Activated T-helper 2 cell treated with anti-CD3 and anti-CD28 coated beads, Interferon-gamma antibody, Interleukin-2, Interleukin-4, amounts not matched to agents 10 μg/mL and 5 μg/mL and 100 μg/mL, durations not matched to agents 14 hours and 24 hours and 36 hours (primary cell): ENCODE measurements at regions not wholly inside any gene's neighbourhood (a gene's known extent, or its start where the extent isn't known, plus 50 kb on each side); places are given as distances from the start of the nearest gene placed in this dataset.
"Not testable (repeated sequence)": the region's sequence is repeated elsewhere in the genome, so short reads cannot be mapped to it uniquely, and the experiment has no call there.

ENCODE experiments used
- DNase-seq: peaks from one replicate; pipeline ENCODE4 v3.0.0; 2021; ENCODE audit warnings: low spot score
- H3K27ac Mint-ChIP-seq: one replicate; pipeline ENCODE4 v1.8.0; 2021; ENCODE audit warnings: mixed read lengths
- H3K27me3 Mint-ChIP-seq: one replicate; pipeline ENCODE4 v1.8.0; 2021; ENCODE audit warnings: low read depth, mixed read lengths
- H3K36me3 Mint-ChIP-seq: one replicate; pipeline ENCODE4 v1.8.0; 2021; ENCODE audit warnings: low read depth, mixed read lengths
- H3K4me1 Mint-ChIP-seq: one replicate; pipeline ENCODE4 v1.8.0; 2021; ENCODE audit warnings: low read depth, mixed read lengths
- H3K4me3 Mint-ChIP-seq: one replicate; pipeline ENCODE4 v1.8.0; 2021; ENCODE audit warnings: low read depth, mild to moderate bottlenecking, moderate library complexity, mixed read lengths
- H3K9me3 Mint-ChIP-seq: one replicate; pipeline ENCODE4 v1.8.0; 2021; ENCODE audit warnings: mixed read lengths
- intact Hi-C: fragments of 100-400 bp; cut with micrococcal nuclease; formaldehyde crosslinking; loops from one replicate; pipeline ENCODE4 v1.15.1; 2023

- Mint-ChIP-seq H3K36me3 (no peaks in the 10 kb centered on the region), H3K27ac (no peak overlapping the region), H3K9me3 (peaks cover 11% of the 10 kb centered on the region), H3K4me3 (no peak overlapping the region), H3K27me3 (no peaks in the 10 kb centered on the region), H3K4me1 (no peaks in the 10 kb centered on the region)
- intact Hi-C loops, result no loop called here
- DNase-seq, result no peak
Measured at GRCh38 chr3:21909096-21909495, 158.1 kb upstream of the ZNF385D start.

DNA sequence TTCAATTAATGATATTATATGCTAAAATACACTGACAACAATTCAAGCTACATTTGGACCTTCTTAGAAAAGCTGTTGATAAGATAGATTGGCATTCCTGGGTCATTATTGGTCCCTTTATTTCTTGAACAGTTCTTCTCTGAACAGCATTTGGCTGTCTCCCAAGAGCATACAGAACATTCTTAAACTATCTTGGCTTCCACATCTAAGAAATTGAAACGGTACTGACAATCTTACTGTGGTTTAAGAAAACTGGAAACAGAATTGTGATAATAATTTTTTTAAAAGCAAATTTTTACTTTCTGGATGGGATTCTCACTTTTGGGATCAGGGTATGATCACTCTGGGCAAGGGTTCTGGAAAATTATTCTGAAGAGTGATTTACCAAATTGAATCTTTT, 161.7 kb upstream of the ZNF385D start:
- no peak overlapping the region for H3K27ac Mint-ChIP-seq
- H3K36me3 Mint-ChIP-seq, result no peaks in the 10 kb centered on the region
- H3K4me3 Mint-ChIP-seq, result no peak overlapping the region
- DNase-seq, result no peak
- intact Hi-C loops, result no loop called here
- no peaks in the 10 kb centered on the region for H3K4me1 Mint-ChIP-seq
- no peaks in the 10 kb centered on the region for H3K27me3 Mint-ChIP-seq
- peaks cover 15% of the 10 kb centered on the region for H3K9me3 Mint-ChIP-seq

DNA sequence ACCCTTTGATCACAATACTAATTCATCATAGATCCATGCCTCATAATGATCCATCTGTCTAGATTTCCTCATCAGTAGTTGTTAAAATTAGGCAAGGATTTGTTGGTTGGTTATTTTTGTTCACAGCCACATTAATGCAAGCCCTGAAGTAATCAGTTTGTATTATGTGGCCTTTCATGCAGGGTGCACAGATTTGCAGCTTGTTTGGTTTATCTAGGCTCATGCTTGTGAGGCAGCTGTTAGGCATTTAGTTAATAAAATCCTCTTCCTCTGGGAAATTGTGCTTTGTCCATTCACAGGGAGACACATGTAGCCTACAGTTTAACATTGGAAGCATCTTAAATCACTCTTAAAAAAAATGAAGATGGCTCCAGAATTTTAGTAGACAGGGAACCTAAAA, 162.8 kb upstream of the ZNF385D start:
- no peak overlapping the region for H3K4me3 Mint-ChIP-seq
- no peak overlapping the region for H3K27ac Mint-ChIP-seq
- intact Hi-C loops, result no loop called here
- no peak for DNase-seq
- H3K9me3 Mint-ChIP-seq, result peaks cover 15% of the 10 kb centered on the region
- H3K27me3 Mint-ChIP-seq, result no peaks in the 10 kb centered on the region
- H3K36me3 Mint-ChIP-seq, result no peaks in the 10 kb centered on the region
- H3K4me1 Mint-ChIP-seq, result no peaks in the 10 kb centered on the region

DNA sequence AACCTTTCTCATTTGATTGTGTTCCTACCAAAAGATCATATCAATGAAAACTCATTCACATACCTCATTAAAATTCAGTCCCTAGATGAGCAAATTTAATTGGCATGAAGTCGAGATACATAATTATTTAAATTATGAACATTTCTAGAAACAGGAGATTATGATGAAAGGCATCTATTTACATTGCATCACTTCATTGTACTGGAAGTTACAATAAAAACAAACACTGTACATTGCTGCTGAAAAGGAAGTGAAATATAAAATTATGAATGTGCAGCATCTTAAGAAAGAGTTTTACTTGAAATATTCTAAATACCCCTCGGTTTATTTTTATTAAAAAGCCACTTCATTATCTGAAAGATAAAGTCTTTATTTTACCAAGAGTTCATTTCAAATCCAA, 163.4 kb upstream of the ZNF385D start:
- H3K4me1 Mint-ChIP-seq, result no peaks in the 10 kb centered on the region
- intact Hi-C loops, result no loop called here
- peaks cover 21% of the 10 kb centered on the region for H3K9me3 Mint-ChIP-seq

GRCh38 chr3:21919383-21919782, 168.4 kb upstream of the ZNF385D start:
- Mint-ChIP-seq H3K9me3 (peaks cover 52% of the 10 kb centered on the region), H3K27ac (no peak overlapping the region), H3K4me1 (no peaks in the 10 kb centered on the region), H3K4me3 (no peak overlapping the region), H3K36me3 (no peaks in the 10 kb centered on the region), H3K27me3 (no peaks in the 10 kb centered on the region)
- intact Hi-C loops, result no loop called here
- no peak for DNase-seq

More for the DNA sequence above, 163.4 kb upstream of the ZNF385D start:
- Mint-ChIP-seq H3K27ac (no peak overlapping the region), H3K4me3 (no peak overlapping the region), H3K27me3 (no peaks in the 10 kb centered on the region), H3K36me3 (no peaks in the 10 kb centered on the region)
- no peak for DNase-seq

GRCh38 chr3:21920421-21920861, 169.4 kb upstream of the ZNF385D start:
- Mint-ChIP-seq H3K9me3 (peaks cover 50% of the 10 kb centered on the region), H3K27ac (no peak overlapping the region), H3K27me3 (no peaks in the 10 kb centered on the region), H3K36me3 (no peaks in the 10 kb centered on the region), H3K4me3 (no peak overlapping the region), H3K4me1 (no peaks in the 10 kb centered on the region)
- no peak for DNase-seq
- intact Hi-C loops, result no loop called here

- peaks cover 61% of the 10 kb centered on the region for H3K9me3 Mint-ChIP-seq
- H3K4me3 Mint-ChIP-seq, intact Hi-C loops, H3K27me3 Mint-ChIP-seq, H3K36me3 Mint-ChIP-seq, DNase-seq, H3K27ac Mint-ChIP-seq, H3K4me1 Mint-ChIP-seq: not testable (repeated sequence)
Measured at GRCh38 chr3:21923156-21923555, 172.1 kb upstream of the ZNF385D start.

DNA sequence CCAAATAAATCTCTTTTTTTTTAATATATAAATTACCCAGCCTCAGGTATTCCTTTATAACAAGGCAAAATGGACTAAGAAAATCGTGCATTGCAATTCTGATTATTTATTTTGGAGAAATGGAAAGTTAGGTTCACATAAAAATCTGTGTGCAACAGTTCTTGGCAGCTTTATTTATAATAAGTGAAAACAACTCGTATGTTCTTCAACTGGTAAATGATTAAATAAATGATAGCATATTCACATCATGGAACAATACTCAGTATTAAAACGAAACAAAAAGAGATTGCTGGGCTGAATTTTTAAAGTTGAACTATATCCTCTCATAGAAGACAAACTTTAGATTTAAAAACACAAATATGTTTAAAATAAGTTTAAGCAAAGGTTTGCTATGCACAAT, 176.3 kb upstream of the ZNF385D start:
- no peak for DNase-seq
- Mint-ChIP-seq H3K9me3 (peaks cover 29% of the 10 kb centered on the region), H3K27me3 (no peaks in the 10 kb centered on the region), H3K4me3 (no peak overlapping the region), H3K36me3 (no peaks in the 10 kb centered on the region), H3K27ac (no peak overlapping the region), H3K4me1 (no peaks in the 10 kb centered on the region)
- intact Hi-C loops, result no loop called here

DNA sequence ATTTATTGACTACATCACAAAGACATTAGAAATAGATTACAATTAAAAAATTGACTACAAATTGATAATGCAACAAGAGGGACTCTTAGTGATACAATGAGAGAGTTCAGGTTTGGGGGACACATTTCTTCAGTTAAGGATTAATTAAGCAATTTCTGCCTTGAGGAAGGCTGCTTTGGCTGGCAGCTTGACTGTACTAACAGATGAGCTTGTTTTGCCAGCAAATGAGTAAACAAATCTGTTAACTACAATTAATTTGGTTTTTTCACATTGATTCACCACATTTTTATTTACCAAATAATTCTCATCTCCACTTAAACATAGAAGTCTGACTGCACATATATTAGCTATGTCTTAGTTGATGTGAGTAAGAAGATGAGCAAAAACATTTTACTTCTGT, 183.6 kb upstream of the ZNF385D start:
- H3K27ac Mint-ChIP-seq, result no peak overlapping the region
- no peak for DNase-seq
- intact Hi-C loops, result no loop called here
- no peak overlapping the region for H3K4me3 Mint-ChIP-seq
- no peaks in the 10 kb centered on the region for H3K27me3 Mint-ChIP-seq
- H3K36me3 Mint-ChIP-seq, result no peaks in the 10 kb centered on the region
- H3K4me1 Mint-ChIP-seq, result no peaks in the 10 kb centered on the region
- H3K9me3 Mint-ChIP-seq, result peaks cover 13% of the 10 kb centered on the region

DNA sequence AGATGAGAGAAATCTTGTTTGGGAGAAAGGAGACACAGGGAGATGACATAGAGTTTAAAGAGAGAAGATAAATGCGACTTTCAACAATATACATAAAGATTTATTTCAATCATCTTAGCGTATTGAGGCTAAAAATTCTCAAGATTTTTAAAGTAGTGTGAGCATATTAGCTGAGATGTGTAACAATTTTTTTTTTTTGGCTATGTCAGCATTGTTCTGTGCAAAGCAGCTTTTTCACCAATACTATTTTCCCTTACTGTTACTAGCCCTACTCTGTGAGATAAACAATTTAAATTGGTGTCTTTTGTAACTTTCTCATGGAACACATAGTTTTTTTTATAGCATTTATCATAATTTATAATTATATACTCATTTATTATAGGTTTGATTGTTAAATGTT, 185.2 kb upstream of the ZNF385D start:
- Mint-ChIP-seq H3K4me1 (no peaks in the 10 kb centered on the region), H3K4me3 (no peak overlapping the region), H3K9me3 (peaks cover 23% of the 10 kb centered on the region), H3K27ac (no peak overlapping the region), H3K36me3 (no peaks in the 10 kb centered on the region), H3K27me3 (no peaks in the 10 kb centered on the region)
- intact Hi-C loops, result no loop called here
- DNase-seq, result no peak

- DNase-seq, result no peak
- intact Hi-C loops, result no loop called here
- Mint-ChIP-seq H3K4me3 (no peak overlapping the region), H3K36me3 (no peaks in the 10 kb centered on the region), H3K27me3 (no peaks in the 10 kb centered on the region), H3K9me3 (peaks cover 23% of the 10 kb centered on the region), H3K27ac (no peak overlapping the region), H3K4me1 (no peaks in the 10 kb centered on the region)
Measured at GRCh38 chr3:21938267-21938681, 187.3 kb upstream of the ZNF385D start.

DNA sequence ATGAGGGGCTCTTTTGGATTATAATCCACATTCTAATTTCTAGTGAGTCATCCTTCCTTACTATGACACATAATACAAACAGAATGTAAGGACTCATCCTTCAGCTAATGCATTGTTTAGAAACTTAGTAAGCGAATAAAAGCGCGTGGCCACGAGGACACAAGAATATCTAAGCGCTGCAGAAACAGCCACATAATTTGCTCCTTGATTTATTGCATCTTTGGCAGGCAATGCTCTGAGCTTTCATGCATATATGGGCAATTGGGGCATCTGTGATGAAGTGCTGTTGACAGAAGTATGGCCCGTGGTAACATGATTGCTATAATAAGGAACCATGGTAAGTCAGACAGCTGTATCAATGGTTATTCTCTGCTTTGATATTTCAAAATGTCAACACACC, 191.3 kb upstream of the ZNF385D start:
- Mint-ChIP-seq H3K4me3 (no peak overlapping the region), H3K9me3 (peaks cover 16% of the 10 kb centered on the region), H3K27ac (no peak overlapping the region), H3K27me3 (no peaks in the 10 kb centered on the region), H3K36me3 (no peaks in the 10 kb centered on the region), H3K4me1 (no peaks in the 10 kb centered on the region)
- intact Hi-C loops, result no loop called here
- DNase-seq, result no peak

DNA sequence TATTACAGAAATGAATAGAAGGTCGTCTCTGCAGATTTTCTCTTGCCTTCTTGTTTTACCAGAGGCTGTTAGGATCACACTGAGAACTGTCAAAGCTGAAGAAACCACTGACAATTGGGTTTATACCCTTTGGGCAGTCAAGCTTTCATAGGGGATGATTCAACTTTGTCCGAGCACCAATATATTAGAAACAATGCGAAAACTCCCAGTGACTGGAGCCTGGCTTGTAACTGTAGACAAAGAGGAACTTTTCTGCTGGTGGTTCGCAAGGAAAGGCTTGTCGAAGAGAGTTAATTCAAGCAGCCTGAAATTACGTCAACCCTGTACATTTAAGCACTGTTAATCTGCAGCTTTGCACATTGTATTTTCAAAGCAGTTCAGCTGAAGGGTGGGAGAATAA, 193.2 kb upstream of the ZNF385D start:
- H3K9me3 Mint-ChIP-seq, result peaks cover 12% of the 10 kb centered on the region
- no peak overlapping the region for H3K27ac Mint-ChIP-seq
- H3K4me1 Mint-ChIP-seq, result no peaks in the 10 kb centered on the region
- H3K27me3 Mint-ChIP-seq, result no peaks in the 10 kb centered on the region
- H3K36me3 Mint-ChIP-seq, result no peaks in the 10 kb centered on the region
- DNase-seq, result no peak
- intact Hi-C loops, result no loop called here
- no peak overlapping the region for H3K4me3 Mint-ChIP-seq

DNA sequence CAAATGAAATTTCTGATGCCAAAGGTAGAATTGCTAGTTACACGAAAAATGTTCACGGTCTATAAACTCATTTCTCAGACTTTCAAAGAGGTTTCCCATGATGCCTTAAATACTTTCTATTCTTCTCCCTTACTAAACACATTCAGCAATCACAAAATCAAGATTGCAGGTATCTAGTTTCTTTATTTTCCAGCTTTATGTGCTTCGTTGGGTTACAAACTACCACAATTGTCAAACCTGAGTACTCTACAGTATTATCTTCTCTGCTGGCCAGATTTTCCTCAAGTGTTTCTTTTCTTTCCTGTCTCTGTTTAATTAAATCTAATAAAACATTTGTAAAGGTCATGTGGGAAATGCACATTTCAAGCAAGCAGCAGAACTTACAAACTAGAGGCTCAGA, 201.8 kb upstream of the ZNF385D start:
- no peak for DNase-seq
- Mint-ChIP-seq H3K4me1 (no peaks in the 10 kb centered on the region), H3K4me3 (no peak overlapping the region), H3K27me3 (no peaks in the 10 kb centered on the region), H3K36me3 (no peaks in the 10 kb centered on the region), H3K9me3 (peaks cover 28% of the 10 kb centered on the region), H3K27ac (no peak overlapping the region)
- intact Hi-C loops, result no loop called here
